ENCODE measurements at regions not wholly inside any gene's neighbourhood (a gene's known extent, or its start where the extent isn't known, plus 50 kb on each side); places are given as distances from the start of the nearest gene placed in this dataset.
"Not testable (repeated sequence)": the region's sequence is repeated elsewhere in the genome, so short reads cannot be mapped to it uniquely, and the experiment has no call there.

DNA sequence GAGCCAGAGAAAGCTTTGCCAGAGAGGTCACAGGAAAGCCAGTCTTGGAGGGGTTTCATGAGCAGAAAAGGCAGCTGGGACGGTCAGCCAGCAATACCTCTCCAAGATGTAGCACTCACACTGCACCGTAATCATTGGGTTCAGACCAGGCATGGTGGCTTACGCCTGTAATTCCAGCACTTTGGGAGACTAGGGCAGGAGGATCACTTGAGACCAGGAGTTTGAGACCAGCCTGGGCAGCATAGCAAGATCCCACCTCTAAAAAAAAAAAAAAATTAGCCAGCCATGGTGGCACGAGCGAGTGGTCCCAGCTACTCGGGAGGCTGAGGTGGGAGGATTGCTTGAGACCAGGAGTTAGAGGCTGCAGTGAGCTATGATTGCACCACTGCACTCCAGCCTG lies 90.2 kb upstream of the CUX1 start:
- no TSS peak for BruUV-seq (replicated peaks)
- Histone ChIP-seq H4K20me1 (ENCODE audit: insufficient read depth) (no peaks in the 10 kb centered on the region), H3K9me3 (ENCODE audit: insufficient read depth, low read depth) (no peaks in the 10 kb centered on the region), H2AFZ (no peak overlapping the region), H3K36me3 (ENCODE audit: low read depth) (no peaks in the 10 kb centered on the region), H3K79me2 (ENCODE audit: low read depth) (no peaks in the 10 kb centered on the region), H3K9me2 (ENCODE audit: insufficient read depth) (no peaks in the 10 kb centered on the region), H3K4me3 (no peak overlapping the region), H3K4me2 (no peak overlapping the region), H3F3A (ENCODE audit: insufficient read depth, low read depth) (peaks cover 23% of the 10 kb centered on the region), H3K27ac (no peak overlapping the region), H3K4me1 (replicated peaks; ENCODE audit: insufficient read depth) (peaks cover 24% of the 10 kb centered on the region), H3K27me3 (ENCODE audit: insufficient read depth, low read depth) (no peaks in the 10 kb centered on the region)
- no peak for DNase-seq
- CTCF ChIA-PET: no interaction called here
- TF ChIP-seq CTCF (conservative IDR thresholded peaks at IDR 0.05): no peak
- TF ChIP-seq EZH2 (IDR thresholded peaks at IDR 0.05; ENCODE audit: low read depth): no peak
- intact Hi-C loops (cut with micrococcal nuclease; ENCODE audit: unreplicated experiment): loop anchor here (5.0 kb wide), 1 partner anchor 110 kb away; no protein-coding TSS in a partner anchor
- POLR2A ChIA-PET (ENCODE audit: unreplicated experiment): no interaction called here

- CTCF ChIA-PET: interaction anchor here (0.6 to 2.0 kb wide), 2 partner anchors 16 to 119 kb away, joined by 4 to 11 read pairs; no protein-coding TSS in a partner anchor
- no peak overlapping the region for H3K4me3 ChIP-seq
Observed at GRCh38 chr7:101728128-101728527, 89.3 kb upstream of the CUX1 start.

GRCh38 chr7:101728873-101729240 lies 88.6 kb upstream of the CUX1 start:
- POLR2A ChIA-PET (ENCODE audit: unreplicated experiment): interaction anchor here (0.6 to 0.7 kb wide), 2 partner anchors 12 to 194 kb away, joined by 4 to 6 read pairs; no protein-coding TSS in a partner anchor
- Histone ChIP-seq H3K4me1 (replicated peaks; ENCODE audit: insufficient read depth) (peaks cover 30% of the 10 kb centered on the region), H3K27ac (peak overlapping the region; percentile 96), H3K4me2 (peak overlapping the region; percentile 57), H3F3A (ENCODE audit: insufficient read depth, low read depth) (peaks cover 28% of the 10 kb centered on the region), H2AFZ (peak overlapping the region; percentile 52; the same call in 1 of the 2 replicates)
- H3K36me3 ChIP-seq (ENCODE audit: low read depth); H3K4me3 ChIP-seq; H3K27me3 ChIP-seq (ENCODE audit: insufficient read depth, low read depth); H3K9me2 ChIP-seq (ENCODE audit: insufficient read depth); H4K20me1 ChIP-seq (ENCODE audit: insufficient read depth); DNase-seq; H3K9me3 ChIP-seq (ENCODE audit: insufficient read depth, low read depth); H3K79me2 ChIP-seq (ENCODE audit: low read depth): not testable (repeated sequence)
- CTCF ChIA-PET: interaction anchor here (0.5 to 2.0 kb wide), 7 partner anchors 15 to 1670 kb away, joined by 3 to 11 read pairs (median 4); no protein-coding TSS in a partner anchor
- BruUV-seq (replicated peaks): TSS peak; percentile 93
- intact Hi-C loops (cut with micrococcal nuclease; ENCODE audit: unreplicated experiment): loop anchor here (1.0 to 5.0 kb wide), 3 partner anchors 14 to 112 kb away; no protein-coding TSS in a partner anchor

More at GRCh38 chr7:101728128-101728527, 89.3 kb upstream of the CUX1 start:
- BruUV-seq (replicated peaks): no TSS peak
- no peaks in the 10 kb centered on the region for H3K9me2 ChIP-seq (ENCODE audit: insufficient read depth)
- DNase-seq: no peak
- H3K4me1 ChIP-seq (replicated peaks; ENCODE audit: insufficient read depth): peaks cover 24% of the 10 kb centered on the region
- intact Hi-C loops (cut with micrococcal nuclease; ENCODE audit: unreplicated experiment): loop anchor here (5.0 kb wide), 1 partner anchor 111 kb away; no protein-coding TSS in a partner anchor
- no peak overlapping the region for H2AFZ ChIP-seq
- H4K20me1 ChIP-seq (ENCODE audit: insufficient read depth): no peaks in the 10 kb centered on the region
- H3K27ac ChIP-seq: peak overlapping the region; percentile 96; the same call in 1 of the 2 replicates
- no peaks in the 10 kb centered on the region for H3K27me3 ChIP-seq (ENCODE audit: insufficient read depth, low read depth)
- no peaks in the 10 kb centered on the region for H3K79me2 ChIP-seq (ENCODE audit: low read depth)
- H3F3A ChIP-seq (ENCODE audit: insufficient read depth, low read depth): peaks cover 23% of the 10 kb centered on the region
- H3K4me2 ChIP-seq: peak overlapping the region; percentile 12; the same call in 1 of the 2 replicates
- TF ChIP-seq EZH2 (IDR thresholded peaks at IDR 0.05; ENCODE audit: low read depth) (no peak), CTCF (conservative IDR thresholded peaks at IDR 0.05) (no peak)
- no peaks in the 10 kb centered on the region for H3K36me3 ChIP-seq (ENCODE audit: low read depth)
- no peaks in the 10 kb centered on the region for H3K9me3 ChIP-seq (ENCODE audit: insufficient read depth, low read depth)
- POLR2A ChIA-PET (ENCODE audit: unreplicated experiment): no interaction called here
